Germinal center (tissue), 1 donor: ENCODE measurements at regions not wholly inside any gene's neighbourhood (a gene's known extent, or its start where the extent isn't known, plus 50 kb on each side); places are given as distances from the start of the nearest gene placed in this dataset.

ENCODE experiments used
- DNase-seq: peaks from one replicate; pipeline ENCODE4 v3.0.0; 2012; ENCODE audit warnings: mixed read lengths, low spot score

GRCh38 chr5:141777711-141778110, 95.7 kb upstream of the ARAP3 start:
- no peak for DNase-seq

- DNase-seq: no peak
Observed at GRCh38 chr5:141777130-141777529, 95.1 kb upstream of the ARAP3 start.

DNA sequence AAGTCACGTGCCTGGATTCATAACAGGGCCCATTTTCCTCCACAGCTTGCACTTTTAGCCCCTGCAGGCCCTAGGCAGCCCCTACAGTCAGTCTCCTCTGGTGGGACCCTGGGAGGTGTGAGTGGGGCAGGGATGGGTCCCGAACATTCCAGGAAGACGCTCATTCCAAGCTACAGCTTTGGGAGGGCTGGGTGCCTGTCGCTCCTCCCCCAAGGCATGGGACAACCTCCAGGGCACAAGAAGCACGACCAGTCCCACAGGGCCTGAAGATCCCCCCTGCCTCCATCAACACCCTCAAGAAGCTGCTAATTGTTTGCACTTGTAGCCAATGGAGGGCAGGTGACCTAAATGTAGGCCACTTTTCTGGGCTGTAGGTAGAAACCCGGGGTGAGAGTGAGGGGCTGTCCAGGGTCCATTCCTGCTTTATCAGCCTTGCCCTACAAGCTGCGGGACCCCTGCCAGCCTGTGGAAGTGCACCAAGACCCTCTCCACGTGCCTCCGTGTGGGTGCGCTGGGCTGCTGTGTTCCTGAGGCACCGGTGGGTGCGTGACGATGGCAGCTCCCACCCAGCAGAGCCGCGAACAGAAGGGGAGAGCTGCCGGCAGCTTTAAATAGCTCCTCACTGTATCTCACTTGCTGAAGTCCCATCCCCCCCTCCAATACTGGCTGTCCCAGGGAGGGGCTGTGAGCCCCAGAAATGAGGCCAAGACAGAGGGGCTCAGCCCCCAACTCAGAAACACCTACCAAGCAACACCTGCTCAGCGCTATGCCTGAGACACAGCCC, 91.9 kb upstream of the ARAP3 start:
- DNase-seq: no peak

DNA sequence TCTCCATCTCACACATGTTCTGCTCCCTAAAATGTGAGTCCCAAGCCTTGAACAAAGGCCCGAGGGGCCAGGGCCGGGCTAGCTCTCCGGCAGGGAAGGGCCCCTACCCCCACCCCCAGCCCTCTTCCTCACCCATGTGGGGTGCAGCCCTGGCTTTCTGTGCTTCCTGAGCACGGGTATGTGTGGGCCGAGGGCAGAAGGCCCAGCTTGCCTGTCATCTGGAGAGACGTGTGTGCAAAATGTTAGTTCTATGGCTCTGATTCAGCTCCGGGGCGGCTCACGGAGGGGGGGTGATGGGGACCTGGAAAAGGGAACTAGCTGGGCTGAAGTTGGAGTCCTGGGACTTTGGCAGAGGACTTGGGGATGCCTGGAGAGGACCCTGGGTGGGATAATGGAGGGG, 90.3 kb upstream of the ARAP3 start:
- DNase-seq: no peak

DNA sequence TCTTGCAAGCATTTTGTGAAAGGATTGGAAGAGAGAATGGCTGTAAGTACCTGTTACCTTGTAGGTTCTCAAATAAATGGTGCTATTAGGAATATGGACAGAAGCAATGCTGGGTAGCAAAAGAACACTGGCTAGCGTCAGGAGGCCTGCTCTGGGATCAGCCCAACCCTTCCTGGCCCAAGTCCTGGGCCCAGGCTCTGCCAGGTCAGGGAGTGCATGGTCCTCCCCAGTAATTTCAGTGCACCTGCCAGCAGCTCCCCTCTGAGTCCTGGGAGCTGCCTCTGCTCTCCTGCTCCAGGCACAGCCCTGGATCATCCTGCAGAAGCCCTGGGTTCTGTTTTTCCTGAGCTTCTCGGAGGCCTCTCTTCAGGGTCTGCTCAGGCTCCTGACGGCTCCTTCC, 89.5 kb upstream of the ARAP3 start:
- DNase-seq: no peak

GRCh38 chr5:141771031-141771430, 89.0 kb upstream of the ARAP3 start:
- DNase-seq: no peak

DNA sequence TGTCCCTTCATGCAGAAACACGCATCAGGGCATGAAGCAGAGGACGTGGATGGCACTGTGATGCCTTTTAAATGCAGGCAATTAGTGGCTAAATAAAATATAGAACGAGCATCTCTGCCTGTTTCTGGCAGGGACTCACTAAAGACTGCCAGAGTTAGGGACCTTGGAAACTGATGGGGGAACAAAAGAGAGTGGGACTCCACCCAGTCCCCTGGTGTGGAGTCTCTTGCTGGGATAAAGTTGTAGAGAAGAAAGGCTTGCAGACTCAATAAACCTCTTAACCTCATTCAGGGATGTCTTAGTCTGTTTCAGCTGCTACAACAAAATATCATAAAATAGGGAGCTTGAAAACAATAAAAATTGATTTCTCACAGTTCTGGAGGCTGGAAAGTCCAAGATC, 87.6 kb upstream of the ARAP3 start:
- no peak for DNase-seq

DNA sequence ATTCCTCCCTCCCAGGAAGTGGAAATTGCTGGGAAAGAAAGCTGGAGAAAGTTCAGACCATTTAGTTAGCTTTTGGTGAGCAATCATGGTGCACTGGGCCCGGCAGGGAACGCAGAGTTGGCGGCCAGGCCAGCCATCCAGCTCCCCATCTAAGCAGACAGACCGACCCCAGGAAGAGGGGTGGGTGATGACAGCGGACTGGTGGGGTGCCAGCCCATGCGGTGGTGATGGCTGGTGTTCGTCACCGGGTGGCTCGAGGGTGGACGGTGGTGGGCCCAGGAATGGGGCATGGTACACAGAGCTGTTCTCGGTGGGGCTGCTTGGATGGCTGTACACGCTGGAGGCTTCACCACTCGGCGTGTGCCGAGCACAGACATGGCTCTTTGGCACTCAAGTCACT, 85.6 kb upstream of the ARAP3 start:
- no peak for DNase-seq

- DNase-seq: no peak
Observed at GRCh38 chr5:141765896-141766551, 84.0 kb upstream of the ARAP3 start.

GRCh38 chr5:141763541-141763940, 81.5 kb upstream of the ARAP3 start:
- DNase-seq: no peak

DNA sequence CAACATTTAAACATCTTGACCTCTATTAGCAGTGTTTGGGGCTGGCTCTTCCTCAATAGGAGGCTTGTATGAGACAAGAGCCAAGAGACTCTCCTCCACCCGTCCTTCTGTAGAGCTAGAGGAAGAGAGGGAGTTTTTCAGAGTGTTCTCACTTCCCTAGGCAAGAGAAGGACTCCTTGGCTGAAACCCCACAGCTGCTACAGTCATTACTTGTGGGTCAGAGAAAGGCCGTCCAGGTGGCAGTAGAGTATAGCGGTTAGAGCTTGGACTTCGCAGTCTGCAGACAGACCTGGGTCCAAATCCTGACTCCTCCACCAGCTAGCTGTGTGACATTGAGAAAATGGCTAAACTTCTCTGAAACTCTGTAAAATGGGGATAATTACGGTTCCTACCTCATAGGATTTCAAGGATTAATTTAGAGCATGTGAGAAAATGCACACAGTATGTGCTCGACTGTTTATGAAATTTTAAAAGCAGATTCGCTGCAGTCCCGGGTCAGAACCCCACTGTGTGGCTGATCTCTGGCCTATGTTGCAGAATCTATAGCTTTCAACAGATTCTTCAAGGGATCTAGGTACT, 80.8 kb upstream of the ARAP3 start:
- DNase-seq: no peak

DNA sequence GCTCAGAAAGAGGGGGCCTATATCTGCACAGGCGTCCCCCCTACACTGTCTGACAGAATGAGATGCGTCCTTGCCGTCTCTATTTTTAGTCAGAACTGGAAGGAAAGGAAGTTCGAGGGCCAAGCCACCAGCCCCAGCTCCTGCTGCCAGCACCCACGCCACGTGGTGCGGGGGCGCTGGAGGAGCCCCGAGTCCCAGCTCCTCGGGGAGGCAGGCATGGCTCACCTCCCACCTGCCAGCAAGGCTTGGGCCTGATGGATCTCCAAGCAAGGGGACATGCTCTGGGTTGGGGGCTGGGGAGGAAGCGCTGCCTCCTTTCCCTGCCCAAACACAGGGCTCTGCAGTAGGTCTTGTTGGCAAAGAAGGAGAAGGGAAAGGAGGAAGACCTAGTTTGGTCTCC, 80.3 kb upstream of the ARAP3 start:
- DNase-seq: no peak

DNA sequence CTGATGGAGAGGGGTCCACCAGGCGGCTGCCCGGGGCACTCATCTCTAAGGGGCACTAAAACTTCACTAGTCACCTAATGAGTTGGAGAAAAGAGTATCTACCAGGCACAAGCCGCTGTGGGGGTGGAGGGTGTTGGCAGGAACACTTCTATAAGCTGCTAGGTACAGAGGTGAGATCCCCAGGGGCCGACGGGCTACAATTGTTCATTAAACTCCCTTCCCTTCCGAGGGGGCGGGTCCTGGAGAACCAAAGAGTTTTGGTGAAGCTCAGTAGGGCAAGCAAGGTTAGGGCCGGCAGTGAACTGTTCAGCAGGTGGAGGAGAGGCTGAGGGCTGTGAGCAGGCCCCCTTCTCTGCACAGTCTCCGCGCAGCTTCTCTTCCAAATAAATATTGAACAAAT, 78.7 kb upstream of the ARAP3 start:
- DNase-seq: no peak

GRCh38 chr5:141760193-141760592, 78.2 kb upstream of the ARAP3 start:
- DNase-seq: no peak

DNA sequence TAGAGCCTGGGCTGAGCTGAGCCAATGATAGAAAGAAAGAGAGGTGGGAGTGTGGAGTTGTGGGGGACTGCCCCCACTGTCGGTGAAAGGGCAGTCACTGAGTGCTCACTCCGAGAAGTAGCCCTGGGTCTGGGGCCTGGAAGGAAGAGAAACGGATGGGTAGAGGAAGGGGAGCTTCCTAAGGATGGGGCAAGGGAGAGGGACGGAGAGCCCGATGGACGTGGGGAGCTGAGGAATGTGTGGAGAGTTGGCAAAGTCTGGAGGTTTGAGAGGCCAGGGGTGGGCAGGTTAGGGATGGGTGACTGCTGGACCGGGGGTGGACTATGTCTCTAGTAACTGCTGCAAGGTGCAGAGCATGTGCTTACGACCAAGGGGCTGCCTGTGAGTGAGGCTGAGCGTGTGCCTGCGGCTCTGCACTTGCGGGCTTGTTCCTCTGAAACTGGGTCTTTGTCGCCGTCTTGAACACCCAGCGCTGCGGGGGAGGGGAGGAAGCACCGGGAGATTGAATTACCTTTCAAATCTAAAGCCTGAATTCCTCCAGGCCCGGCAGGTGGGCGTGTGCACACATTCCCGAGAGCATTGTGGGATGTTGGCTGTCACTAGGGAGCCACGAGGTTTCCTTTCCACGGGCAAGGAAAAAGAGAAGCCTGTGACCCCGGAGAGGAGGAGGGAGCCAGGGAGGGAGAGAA, 76.4 kb upstream of the ARAP3 start:
- no peak for DNase-seq

DNA sequence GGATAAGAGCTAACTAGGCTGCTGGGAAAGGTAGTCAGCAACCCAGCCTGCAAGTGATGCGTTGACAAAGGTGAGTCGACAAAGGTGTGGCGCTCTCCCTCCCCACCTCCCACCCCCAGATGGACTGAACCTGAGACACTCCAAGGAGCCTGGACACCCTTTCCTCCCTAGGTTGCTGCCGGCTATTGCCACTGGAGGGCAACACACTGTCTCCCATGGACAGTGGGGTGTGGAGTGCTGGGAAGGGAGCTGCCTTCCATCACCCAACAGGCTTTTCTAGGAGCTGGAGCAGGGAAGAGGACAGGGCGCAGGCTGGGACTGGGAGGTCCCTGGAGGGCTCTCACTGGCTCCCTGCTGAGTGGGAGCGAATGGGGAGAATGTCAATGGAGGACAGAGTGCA, 75.4 kb upstream of the ARAP3 start:
- no peak for DNase-seq

GRCh38 chr5:141756196-141756595, 74.2 kb upstream of the ARAP3 start:
- DNase-seq: no peak

- peak; percentile 33 for DNase-seq
Observed at GRCh38 chr5:141753971-141754713, 72.1 kb upstream of the ARAP3 start.

- DNase-seq: no peak
Observed at GRCh38 chr5:141753143-141753970, 71.3 kb upstream of the ARAP3 start.

- DNase-seq: peak; percentile 73
Observed at GRCh38 chr5:141747152-141748141, 65.4 kb upstream of the ARAP3 start.
